NCI-H1436 treated with DMSO at 0.1 percent for 48 hours (cell line): ENCODE measurements at regions not wholly inside any gene's neighbourhood (a gene's known extent, or its start where the extent isn't known, plus 50 kb on each side); places are given as distances from the start of the nearest gene placed in this dataset.

ENCODE experiments used
- DNase-seq: peaks from one replicate; lab custom pipeline; 2025; lab: John Stamatoyannopoulos, UW

- DNase-seq, result no peak
These were observed 85.6 kb upstream of the ATF7IP start for GRCh38 chr12:14279845-14280244.

- DNase-seq, result no peak
These were observed 84.6 kb upstream of the ATF7IP start for GRCh38 chr12:14280921-14281320.

- DNase-seq, result no peak
These were observed 83.9 kb upstream of the ATF7IP start for GRCh38 chr12:14281539-14281938.

DNA sequence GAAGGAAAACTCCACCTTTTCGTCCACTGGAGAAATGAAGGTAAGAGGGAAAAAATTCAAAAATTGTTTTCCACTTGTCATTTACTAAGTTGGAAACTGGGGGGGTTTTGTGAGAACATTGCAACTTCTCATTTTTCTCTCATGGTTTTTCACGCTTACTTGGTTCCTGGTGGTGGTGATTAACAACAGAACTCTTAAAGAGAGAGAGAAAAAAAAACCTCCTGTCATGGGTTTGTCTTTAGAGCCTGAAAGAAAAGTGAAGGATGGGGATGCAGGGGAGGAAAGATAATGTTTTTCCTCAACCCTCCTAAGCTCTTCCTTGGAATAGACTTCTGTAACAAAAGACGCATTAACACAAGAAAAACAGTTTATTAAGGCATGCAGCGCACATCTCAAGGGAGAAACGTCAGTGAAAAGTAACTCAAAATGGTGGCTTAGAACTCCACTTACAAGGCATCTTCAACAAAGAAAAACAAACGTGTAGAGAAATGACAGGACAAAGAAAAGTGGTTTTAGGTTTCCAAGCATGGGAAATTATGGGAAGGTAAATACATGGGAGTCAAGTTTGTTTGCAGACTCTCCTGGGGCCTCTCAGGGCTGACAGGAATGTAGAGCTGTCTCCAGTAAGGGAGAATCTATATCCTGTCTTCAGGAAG lies 81.9 kb upstream of the ATF7IP start:
- no peak for DNase-seq

DNA sequence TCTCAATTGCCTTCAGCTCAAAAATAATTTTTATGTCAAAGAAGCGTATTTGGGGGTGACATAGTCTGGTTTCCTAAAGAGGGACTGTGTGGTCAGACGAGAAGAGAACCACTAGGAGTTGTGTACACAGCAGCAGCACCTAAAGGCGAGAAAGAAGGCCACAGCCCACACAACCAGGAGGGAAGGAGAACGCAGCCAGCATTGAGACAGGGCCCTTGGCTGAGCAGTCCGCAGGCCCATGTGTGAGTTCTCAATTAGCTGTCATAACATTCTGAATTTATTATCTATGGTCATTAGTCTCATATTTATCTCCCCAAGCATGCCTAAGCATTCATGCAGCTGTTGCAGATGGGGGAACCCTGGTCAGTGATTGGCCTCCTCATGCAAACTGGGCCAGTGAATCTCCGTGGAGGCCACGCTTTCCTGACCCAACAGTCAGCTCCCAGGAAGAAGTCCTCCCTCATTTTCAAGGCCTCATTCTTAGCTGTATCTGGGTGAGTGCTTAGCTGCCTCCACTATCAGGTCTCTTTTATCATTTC lies 81.2 kb upstream of the ATF7IP start:
- no peak for DNase-seq

DNA sequence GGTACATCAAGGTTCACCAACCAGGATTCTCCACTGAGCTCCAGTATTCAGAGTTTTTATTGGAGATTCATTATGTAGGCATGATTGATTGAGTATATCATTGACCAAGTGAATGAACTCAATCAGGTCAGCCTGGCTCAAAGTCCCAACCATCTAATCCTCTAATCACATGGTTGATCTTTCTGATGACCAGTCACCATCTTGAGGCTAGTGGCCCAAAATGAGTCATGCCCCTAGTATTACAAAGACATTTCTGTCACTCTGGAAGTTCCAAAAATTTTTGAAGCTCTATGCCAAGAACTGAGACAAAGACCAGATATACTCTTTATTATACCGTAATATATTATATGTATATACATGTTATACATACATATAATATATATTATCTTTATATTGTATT lies 75.9 kb upstream of the ATF7IP start:
- no peak for DNase-seq

DNA sequence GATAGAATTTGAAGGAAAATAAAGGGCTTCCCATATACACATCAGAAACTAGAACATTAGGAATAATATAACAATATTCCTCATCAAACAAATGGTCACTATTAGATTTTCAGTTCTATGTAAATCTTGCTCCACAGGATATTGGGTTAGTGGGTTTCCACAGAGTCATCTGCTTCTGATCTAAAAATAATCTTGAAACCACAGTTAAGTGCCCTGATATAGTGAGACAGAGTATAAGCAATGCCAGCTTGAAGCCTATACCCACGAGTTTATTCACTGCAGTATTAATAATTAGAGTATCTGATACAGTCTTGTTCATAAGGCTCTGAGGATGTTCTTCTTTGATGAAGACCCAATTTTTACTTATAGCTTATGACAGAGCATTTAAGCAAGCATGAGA lies 74.5 kb upstream of the ATF7IP start:
- DNase-seq, result no peak

DNA sequence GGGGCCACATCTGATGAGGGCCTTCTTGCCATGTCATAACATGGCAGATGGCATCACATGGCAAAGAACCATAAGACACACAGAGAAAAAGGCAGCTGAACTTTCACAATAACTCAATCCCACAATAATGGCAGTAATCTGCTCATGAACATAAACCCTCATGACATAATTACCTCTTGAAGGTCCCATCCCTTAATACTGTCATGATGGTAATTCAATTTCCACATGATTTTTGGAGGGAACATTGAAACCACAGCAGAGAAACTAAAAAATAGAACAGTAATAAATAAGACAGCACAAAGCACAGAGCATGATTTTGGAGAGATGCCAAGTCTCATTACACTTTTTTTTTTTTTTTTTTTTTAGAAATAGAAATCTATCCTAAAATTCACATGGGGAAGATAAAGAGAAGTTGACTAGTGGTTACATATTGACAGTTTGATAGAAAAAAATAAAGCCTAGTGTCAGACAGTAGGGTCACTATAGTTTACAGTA lies 61.8 kb upstream of the ATF7IP start:
- no peak for DNase-seq

DNA sequence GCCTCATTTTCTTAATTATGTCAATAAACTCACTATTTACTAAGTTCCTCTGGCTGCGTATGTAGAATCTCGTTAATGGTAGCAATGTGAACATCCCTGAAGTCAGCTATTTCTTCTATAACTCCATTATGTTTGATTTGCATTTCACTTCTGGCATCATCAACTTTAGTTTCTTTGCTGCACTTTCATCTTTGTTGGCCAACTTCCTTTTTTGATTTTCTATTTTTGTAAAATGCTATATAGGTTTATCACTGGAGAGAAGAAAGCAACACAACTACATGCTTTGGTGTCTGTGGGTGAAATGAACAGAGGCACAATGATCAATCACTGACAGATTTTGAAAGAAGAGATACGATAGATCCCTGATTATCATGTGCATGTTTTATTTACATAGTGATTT lies 58.5 kb upstream of the ATF7IP start:
- DNase-seq, result no peak

DNA sequence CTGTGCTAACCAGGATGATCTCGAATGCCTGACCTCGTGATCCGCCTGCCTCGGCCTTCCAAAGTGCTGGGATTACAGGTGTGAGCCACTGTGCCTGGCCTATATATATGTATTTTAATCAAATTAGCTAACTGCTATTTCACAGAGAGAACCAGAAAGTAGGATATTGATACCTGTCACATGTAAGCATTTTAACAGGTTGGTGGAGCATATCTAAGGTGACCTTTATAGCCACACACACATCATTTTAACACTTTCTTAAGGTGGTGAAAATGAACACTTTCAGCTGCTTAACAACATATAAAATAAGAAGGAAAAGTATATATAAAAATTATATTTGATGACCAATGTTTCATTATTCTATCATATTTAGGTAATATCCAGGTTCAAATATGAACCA lies 57.0 kb upstream of the ATF7IP start:
- DNase-seq, result no peak

- no peak for DNase-seq
These were observed 54.6 kb upstream of the ATF7IP start for GRCh38 chr12:14310866-14311265.

DNA sequence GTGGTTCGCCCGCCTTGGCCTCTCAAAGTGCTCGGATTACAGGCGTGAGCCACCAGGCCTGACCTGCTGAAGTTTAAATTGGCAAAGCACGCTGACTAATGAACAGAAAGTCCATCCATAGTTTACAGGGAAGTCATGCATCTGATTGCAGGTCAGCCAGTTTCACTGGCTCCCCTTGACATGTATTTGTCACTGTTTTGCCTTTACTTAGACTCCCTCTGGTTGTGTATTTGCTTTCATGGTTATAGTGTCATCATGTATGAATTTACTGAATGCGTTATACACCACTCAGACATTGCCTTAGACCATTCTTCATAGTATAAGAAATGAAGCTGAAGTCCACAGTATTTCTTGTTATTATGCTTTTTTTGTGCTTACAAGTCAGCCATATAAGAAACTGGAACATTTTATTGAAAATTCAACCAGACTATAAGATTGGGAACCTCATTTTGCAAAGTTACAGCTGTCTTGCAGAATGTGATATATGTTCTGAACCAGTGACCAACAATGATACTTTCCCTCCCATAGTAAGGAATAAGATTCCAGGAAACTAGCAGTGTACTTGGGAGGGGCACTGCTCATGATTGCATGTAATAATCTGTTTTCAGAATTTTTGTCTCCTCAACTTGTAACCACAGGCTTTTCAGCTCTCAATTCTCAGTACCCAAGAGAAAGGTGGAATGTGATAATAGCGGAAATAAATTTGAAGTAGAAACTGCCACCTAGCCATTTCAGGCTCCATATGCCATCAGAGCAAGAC lies 51.9 kb upstream of the ATF7IP start:
- no peak for DNase-seq

- DNase-seq, result no peak
These were observed 50.7 kb upstream of the ATF7IP start for GRCh38 chr12:14314801-14315200.

- DNase-seq, result no peak
These were observed 50.0 kb upstream of the ATF7IP start for GRCh38 chr12:14315501-14315900.
